IMR-90 (cell line): ENCODE measurements at regions not wholly inside any gene's neighbourhood (a gene's known extent, or its start where the extent isn't known, plus 50 kb on each side); places are given as distances from the start of the nearest gene placed in this dataset.
A peak's percentile ranks its signal among the peaks of the same experiment; 100 is the strongest.

Source experiments
- ATAC-seq: fragments of 200-7000 bp; cut with Tn5 transposase; 2 replicates; pipeline ENCODE4 v1.9.1; 2020; ENCODE audit warnings: low read depth, mild to moderate bottlenecking, moderate library complexity
- BruUV-seq: library from RNA; stranded (reverse); fragments of 400-500 nt; replicated peaks from 2 replicates; lab custom pipeline; 2021; lab: Mats Ljungman, UMichigan
- CTCF ChIA-PET: fragments of 300-600 bp; formaldehyde crosslinking; extraction: SDS; loops from one replicate; lab custom pipeline; 2021; ENCODE audit warnings: antibody characterized with exemption; lab: Yijun Ruan, JAX
- POLR2A ChIA-PET: fragments of 300-600 bp; sonication (Branson Sonifier 250); formaldehyde crosslinking; loops from one replicate; lab custom pipeline; 2022; ENCODE audit warnings: antibody characterized with exemption; ENCODE audit not compliant: unreplicated experiment; lab: Charles Lee
- DNase-seq: peaks from one replicate; pipeline ENCODE4 v3.0.0; 2013
- H2AFZ ChIP-seq: replicated peaks from 2 replicates; pipeline ENCODE3; 2013; ENCODE audit warnings: low read length, mild to moderate bottlenecking; ENCODE audit not compliant: poor library complexity
- H2AK5ac ChIP-seq: 2 replicates; pipeline ENCODE4 v1.6.1; 2013; ENCODE audit warnings: low read depth, low read length, inconsistent platforms
- H2AK9ac ChIP-seq: replicated peaks from 2 replicates; pipeline ENCODE3; 2013; ENCODE audit warnings: mild to moderate bottlenecking, low read depth, low read length, moderate library complexity; ENCODE audit not compliant: poor library complexity
- H2BK120ac ChIP-seq: 2 replicates; pipeline ENCODE4 v1.6.1; 2013; ENCODE audit warnings: low read depth, low read length, inconsistent platforms
- H2BK15ac ChIP-seq: 3 replicates; pipeline ENCODE4 v1.6.1; 2013; ENCODE audit warnings: low read depth, low read length, inconsistent platforms
- H2BK20ac ChIP-seq: 2 replicates; pipeline ENCODE4 v1.6.1; 2013; ENCODE audit warnings: low read depth, mild to moderate bottlenecking, inconsistent platforms, low read length, moderate library complexity
- H2BK5ac ChIP-seq: 2 replicates; pipeline ENCODE4 v1.6.1; 2013; ENCODE audit warnings: mild to moderate bottlenecking, low read depth, low read length, inconsistent platforms; ENCODE audit not compliant: poor library complexity, severe bottlenecking
- H3K14ac ChIP-seq: replicated peaks from 2 replicates; pipeline ENCODE4 v1.6.1; 2013; ENCODE audit warnings: low read depth, low read length, inconsistent platforms
- H3K18ac ChIP-seq: 2 replicates; pipeline ENCODE4 v1.6.1; 2013; ENCODE audit warnings: low read depth, low read length, control low read depth
- H3K23ac ChIP-seq: 2 replicates; pipeline ENCODE4 v1.6.1; 2013; ENCODE audit warnings: low read depth, low read length, inconsistent platforms
- H3K27ac ChIP-seq: 2 replicates; pipeline ENCODE4 v1.5.1; 2013; ENCODE audit warnings: mild to moderate bottlenecking, control low read depth, low read length; ENCODE audit not compliant: insufficient read depth
- H3K27me3 ChIP-seq: 2 replicates; pipeline ENCODE4 v1.6.1; 2013; ENCODE audit warnings: low read length; ENCODE audit not compliant: control insufficient read depth, insufficient read depth
- H3K36me3 ChIP-seq: 2 replicates; pipeline ENCODE4 v1.6.1; 2013; ENCODE audit warnings: low read length, mixed read lengths; ENCODE audit not compliant: control insufficient read depth, insufficient read depth
- H3K4ac ChIP-seq: 2 replicates; pipeline ENCODE4 v1.6.1; 2013; ENCODE audit warnings: low read depth, low read length, inconsistent platforms
- H3K4me1 ChIP-seq: 2 replicates; pipeline ENCODE4 v1.6.1; 2013; ENCODE audit warnings: low read length, mixed read lengths; ENCODE audit not compliant: control insufficient read depth, insufficient read depth
- H3K4me2 ChIP-seq: 2 replicates; pipeline ENCODE4 v1.6.1; 2013; ENCODE audit warnings: low read depth, mild to moderate bottlenecking, control low read depth, low read length, moderate library complexity
- H3K4me3 ChIP-seq: 2 replicates; pipeline ENCODE4 v1.5.1; 2013; ENCODE audit warnings: low read depth, mild to moderate bottlenecking, control low read depth, low read length, moderate library complexity; ENCODE audit not compliant: insufficient read depth
- H3K56ac ChIP-seq: 2 replicates; pipeline ENCODE4 v1.6.1; 2013; ENCODE audit warnings: low read length, inconsistent platforms; ENCODE audit not compliant: insufficient read depth; ENCODE audit errors: extremely low read depth
- H3K79me1 ChIP-seq, 2 experiments: 2 replicates each; pipeline ENCODE4 v1.6.1; 2013; ENCODE audit warnings: low read length in 2 of 2, inconsistent platforms in 1 of 2, low read depth in 1 of 2
- H3K9ac ChIP-seq: 2 replicates; pipeline ENCODE4 v1.6.1; 2013; ENCODE audit warnings: low read depth, low read length, control low read depth
- H3K9me1 ChIP-seq: 2 replicates; pipeline ENCODE4 v1.6.1; 2013; ENCODE audit warnings: low read length, inconsistent platforms; ENCODE audit not compliant: insufficient read depth
- H3K9me3 ChIP-seq: 2 replicates; pipeline ENCODE4 v1.6.1; 2013; ENCODE audit warnings: low read length; ENCODE audit not compliant: control insufficient read depth, insufficient read depth
- H4K20me1 ChIP-seq: 2 replicates; pipeline ENCODE4 v1.6.1; 2013; ENCODE audit warnings: low read length, inconsistent platforms; ENCODE audit not compliant: insufficient read depth
- H4K5ac ChIP-seq: 2 replicates; pipeline ENCODE4 v1.6.1; 2013; ENCODE audit warnings: mild to moderate bottlenecking, low read depth, low read length, control low read depth
- H4K8ac ChIP-seq, 2 experiments: 2 replicates each; pipeline ENCODE4 v1.6.1; 2013; ENCODE audit warnings: low read depth in 2 of 2, low read length in 2 of 2, control low read depth in 1 of 2, inconsistent platforms in 1 of 2
- H4K91ac ChIP-seq: 2 replicates; pipeline ENCODE4 v1.6.1; 2013; ENCODE audit warnings: low read depth, low read length, inconsistent platforms; ENCODE audit not compliant: insufficient read depth
- BHLHE40 ChIP-seq: fragments of 150-350 bp; IDR thresholded peaks from 2 replicates; pipeline ENCODE4 v1.6.1; 2016; ENCODE audit warnings: mild to moderate bottlenecking, low read depth, low read length
- CEBPB ChIP-seq: IDR thresholded peaks from 2 replicates; pipeline ENCODE4 v1.6.1; 2012; ENCODE audit warnings: low read depth, low read length, improper control_type of control experiment
- FOS ChIP-seq: fragments of 150-350 bp; IDR thresholded peaks from 2 replicates; pipeline ENCODE4 v1.6.1; 2016; ENCODE audit warnings: low read depth, low read length
- MAZ ChIP-seq: IDR thresholded peaks from 2 replicates; pipeline ENCODE4 v1.6.1; 2012; ENCODE audit warnings: low read depth, mild to moderate bottlenecking, low read length, improper control_type of control experiment, moderate library complexity, borderline replicate concordance
- NFE2L2 ChIP-seq: fragments of 150-350 bp; IDR thresholded peaks from 2 replicates; pipeline ENCODE4 v1.6.1; 2016; ENCODE audit warnings: low read depth, mild to moderate bottlenecking, low read length
- RAD21 ChIP-seq: IDR thresholded peaks from 2 replicates; pipeline ENCODE4 v1.6.1; 2012; ENCODE audit warnings: low read length, improper control_type of control experiment
- RCOR1 ChIP-seq: IDR thresholded peaks from 2 replicates; pipeline ENCODE4 v1.6.1; 2012; ENCODE audit warnings: mild to moderate bottlenecking, low read length, improper control_type of control experiment; ENCODE audit not compliant: insufficient replicate concordance
- SMC3 ChIP-seq: fragments of 150-350 bp; IDR thresholded peaks from 2 replicates; pipeline ENCODE4 v1.6.1; 2016; ENCODE audit warnings: low read depth, mild to moderate bottlenecking, antibody characterized with exemption, low read length, moderate library complexity
- WGBS, 2 experiments: methylation state at CpG; one replicate each; pipeline versions ENCODE4 v1.1.5 to v1.1.7; 2013; ENCODE audit warnings: missing lambda C conversion rate in 2 of 2; ENCODE audit not compliant: insufficient read length in 1 of 2; ENCODE audit errors: extremely low coverage in 2 of 2; 5-methylcytosine and 5-hydroxymethylcytosine counted together
- dilution Hi-C: fragments of 300-500 bp; cut with HindIII; formaldehyde crosslinking; loops from one replicate; pipeline ENCODE4 v1.14.3; 2018; ENCODE audit warnings: low sequenced_read_pairs; ENCODE audit not compliant: unreplicated experiment
- in situ Hi-C: fragments of 300-500 bp; cut with MboI; formaldehyde crosslinking; loops from 3 replicates; pipeline ENCODE4 v1.14.3; 2019; ENCODE audit warnings: low sequenced_read_pairs, inconsistent platforms, mixed read lengths
- intact Hi-C: fragments of 100-400 bp; cut with micrococcal nuclease; formaldehyde crosslinking; loops from 2 replicates; pipeline ENCODE4 v1.10.0; 2022
- TF ChIP-seq, protein P1 (sequence below): fragments of 150-350 bp; IDR thresholded peaks from 2 replicates; pipeline ENCODE4 v1.6.1; 2017; ENCODE audit warnings: mild to moderate bottlenecking, antibody characterized with exemption, low read length, low read depth

DNA sequence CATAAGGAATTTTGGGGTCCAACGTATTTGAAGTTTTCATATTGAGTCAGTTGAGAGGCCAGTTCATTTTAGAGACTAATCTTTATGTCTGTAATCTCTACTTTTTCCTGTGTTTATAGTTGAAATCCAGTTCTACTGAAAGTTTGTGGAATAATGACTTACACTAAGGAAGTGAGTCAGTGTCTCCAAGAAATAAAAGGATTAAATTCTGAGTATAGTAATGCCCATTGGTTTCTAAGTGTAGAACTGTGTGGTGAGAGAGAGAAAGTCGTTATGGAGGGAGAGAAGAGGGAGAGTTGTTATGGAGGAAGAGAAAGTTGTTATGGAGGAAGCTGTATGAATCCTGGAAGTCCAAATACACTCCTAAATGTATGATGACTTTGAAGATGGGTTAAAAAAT, 264.6 kb upstream of the HAND2 start:
- ATAC-seq: peak; percentile 91
- no peak overlapping the region for H2AFZ ChIP-seq
- peak overlapping the region; percentile 27 for H3K18ac ChIP-seq
- no TSS peak for BruUV-seq
- H4K20me1 ChIP-seq: no peaks in the 10 kb centered on the region
- H3K9me3 ChIP-seq: no peaks in the 10 kb centered on the region
- TF ChIP-seq SMC3 (no peak), NFE2L2 (no peak), RAD21 (no peak), CEBPB (no peak), RCOR1 (no peak), BHLHE40 (no peak), FOS (0 out of 2 replicates have a peak, but pooled peaks have one; percentile 32), MAZ (no peak)
- TF ChIP-seq, protein P1, sequence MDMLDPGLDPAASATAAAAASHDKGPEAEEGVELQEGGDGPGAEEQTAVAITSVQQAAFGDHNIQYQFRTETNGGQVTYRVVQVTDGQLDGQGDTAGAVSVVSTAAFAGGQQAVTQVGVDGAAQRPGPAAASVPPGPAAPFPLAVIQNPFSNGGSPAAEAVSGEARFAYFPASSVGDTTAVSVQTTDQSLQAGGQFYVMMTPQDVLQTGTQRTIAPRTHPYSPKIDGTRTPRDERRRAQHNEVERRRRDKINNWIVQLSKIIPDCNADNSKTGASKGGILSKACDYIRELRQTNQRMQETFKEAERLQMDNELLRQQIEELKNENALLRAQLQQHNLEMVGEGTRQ: no peak
- no peak overlapping the region for H2AK5ac ChIP-seq
- no peaks in the 10 kb centered on the region for H3K9me1 ChIP-seq
- H3K4me3 ChIP-seq: no peak overlapping the region
- H3K27ac ChIP-seq: no peak overlapping the region
- WGBS, 2 experiments: 100% methylated on average over 1 of the region's 2 CpGs; no CpG with 5 or more reads in 1 of the 2 experiments
- H2BK5ac ChIP-seq: peak overlapping the region; percentile 87
- CTCF ChIA-PET: interaction anchor here (1.0 kb wide), 1 partner anchor 13 kb away, joined by 3 read pairs; no protein-coding TSS in a partner anchor
- no peaks in the 10 kb centered on the region for H3K79me1 ChIP-seq
- no peaks in the 10 kb centered on the region for H3K27me3 ChIP-seq
- intact Hi-C loops (loop anchor here (5.0 kb wide), 1 partner anchor 123 kb away; no protein-coding TSS in a partner anchor), in situ Hi-C loops (no loop called here), dilution Hi-C loops (no loop called here)
- peak overlapping the region in 1 of 2 experiments; percentile 69; a peak in 1 of 4 replicates for H4K8ac ChIP-seq
- 0 out of 2 replicates have a peak overlapping the region, but pooled peaks have one; percentile 81 for H2BK20ac ChIP-seq
- no peak overlapping the region for H3K23ac ChIP-seq
- H3K4me2 ChIP-seq: peak overlapping the region; percentile 63
- peak overlapping the region; percentile 39; the same call in 1 of the 2 replicates for H3K56ac ChIP-seq
- H3K14ac ChIP-seq: no peak overlapping the region
- H2BK15ac ChIP-seq: no peak overlapping the region
- peak; percentile 85 for DNase-seq
- peak overlapping the region; percentile 47; the same call in 1 of the 2 replicates for H2BK120ac ChIP-seq
- no peaks in the 10 kb centered on the region for H3K36me3 ChIP-seq
- no peak overlapping the region for H2AK9ac ChIP-seq
- H3K4me1 ChIP-seq: 0 out of 2 replicates have a peak, but pooled peaks cover 2% of the 10 kb centered on the region
- H3K9ac ChIP-seq: no peak overlapping the region
- POLR2A ChIA-PET: interaction anchor here (0.6 kb wide), 1 partner anchor 194 kb away, joined by 4 read pairs; no protein-coding TSS in a partner anchor
- H3K4ac ChIP-seq: no peak overlapping the region
- no peak overlapping the region; the same call in 1 of the 2 replicates for H4K5ac ChIP-seq
- no peak overlapping the region for H4K91ac ChIP-seq
